Endothelial cell of umbilical vein (primary cell): ENCODE measurements at regions not wholly inside any gene's neighbourhood (a gene's known extent, or its start where the extent isn't known, plus 50 kb on each side); places are given as distances from the start of the nearest gene placed in this dataset.

ENCODE experiments used
- BruUV-seq: library from RNA; stranded (reverse); fragments of 400-500 nt; replicated peaks from 2 replicates; lab custom pipeline; 2021; lab: Mats Ljungman, UMichigan
- CTCF ChIA-PET: fragments of 300-600, 350-600 bp; sonication (Branson Sonifier 250); formaldehyde crosslinking; loops from one replicate; lab custom pipeline; 2021; ENCODE audit warnings: antibody characterized with exemption, inconsistent platforms; lab: Charles Lee
- POLR2A ChIA-PET: fragments of 300-600, 350-600 bp; sonication (Branson Sonifier 250); formaldehyde crosslinking; loops from one replicate; lab custom pipeline; 2021; ENCODE audit warnings: antibody characterized with exemption, inconsistent platforms; lab: Charles Lee
- DNase-seq: peaks from one replicate; pipeline ENCODE4 v3.0.0-alpha.2; 2011; ENCODE audit warnings: low read depth, low spot score
- FAIRE-seq: peaks from 2 replicates; lab custom pipeline; 2011; peaks lifted over from hg19 to GRCh38; lab: Jason Lieb, UNC
- H2AFZ ChIP-seq: 2 replicates; pipeline ENCODE4 v1.6.0; 2012; ENCODE audit warnings: low read depth, low read length, control low read depth, inconsistent platforms
- H3K27ac ChIP-seq: 2 replicates; pipeline ENCODE4 v1.5.1; 2011; ENCODE audit warnings: low read depth, mild to moderate bottlenecking, control low read depth, low read length, moderate library complexity; ENCODE audit not compliant: insufficient read depth
- H3K27me3 ChIP-seq, 2 experiments: 2 replicates each; pipeline versions ENCODE4 v1.6.0 to v1.6.1; 2011; ENCODE audit warnings: low read length in 2 of 2, mixed read lengths in 1 of 2; ENCODE audit not compliant: control insufficient read depth in 2 of 2, insufficient read depth in 2 of 2
- H3K36me3 ChIP-seq, 2 experiments: 2 replicates in 1 of 2; 3 replicates in 1 of 2; pipeline ENCODE4 v1.5.1; 2011; ENCODE audit warnings: low read length in 2 of 2, mild to moderate bottlenecking in 1 of 2, moderate library complexity in 1 of 2; ENCODE audit not compliant: control insufficient read depth in 2 of 2, insufficient read depth in 2 of 2; ENCODE audit errors: extremely low read depth in 1 of 2
- H3K4me1 ChIP-seq: 3 replicates; pipeline ENCODE4 v1.5.1; 2011; ENCODE audit warnings: mild to moderate bottlenecking, low read length; ENCODE audit not compliant: control insufficient read depth, insufficient read depth; ENCODE audit errors: extremely low read depth
- H3K4me2 ChIP-seq: 2 replicates; pipeline ENCODE4 v1.6.1; 2011; ENCODE audit warnings: low read length, control low read depth, mixed read lengths; ENCODE audit not compliant: insufficient read depth
- H3K4me3 ChIP-seq, 3 experiments: fragments of 200-600 bp in 1 of 3; sonication (generic), shearing (Covaris generic) in 1 of 3; replicated peaks in 1 of 3; 2 replicates each; pipeline ENCODE4 v1.5.1; 2011 to 2016; ENCODE audit warnings: control low read depth in 3 of 3, low read length in 3 of 3, mild to moderate bottlenecking in 2 of 3, inconsistent platforms in 1 of 3, low read depth in 1 of 3, moderate library complexity in 1 of 3; ENCODE audit not compliant: insufficient read depth in 1 of 3
- H3K79me2 ChIP-seq: 2 replicates; pipeline ENCODE4 v1.6.0; 2012; ENCODE audit warnings: low read length, inconsistent platforms; ENCODE audit not compliant: control insufficient read depth, insufficient read depth
- H3K9ac ChIP-seq: replicated peaks from 2 replicates; pipeline ENCODE3; 2011; ENCODE audit warnings: low read length, control low read depth; ENCODE audit not compliant: insufficient read depth; ENCODE audit errors: extremely low read depth
- H3K9me1 ChIP-seq: replicated peaks from 3 replicates; pipeline ENCODE4 v1.6.0; 2011; ENCODE audit warnings: mild to moderate bottlenecking, low read length; ENCODE audit not compliant: control insufficient read depth, insufficient read depth; ENCODE audit errors: extremely low read depth
- H3K9me3 ChIP-seq: replicated peaks from 2 replicates; pipeline ENCODE4 v1.5.1; 2012; ENCODE audit warnings: low read length, inconsistent platforms; ENCODE audit not compliant: control insufficient read depth, insufficient read depth
- H4K20me1 ChIP-seq: replicated peaks from 2 replicates; pipeline ENCODE3; 2011; ENCODE audit warnings: mild to moderate bottlenecking, low read length; ENCODE audit not compliant: control insufficient read depth, insufficient read depth; ENCODE audit errors: extremely low read depth
- EZH2 ChIP-seq: IDR thresholded peaks from 2 replicates; pipeline ENCODE4 v1.6.1; 2012; ENCODE audit warnings: borderline replicate concordance, low read depth, mild to moderate bottlenecking, moderate library complexity, low read length, inconsistent platforms; ENCODE audit not compliant: severe bottlenecking
- GATA2 ChIP-seq: IDR thresholded peaks from 2 replicates; pipeline ENCODE4 v1.7.0; 2011; ENCODE audit warnings: low read depth, mild to moderate bottlenecking, moderate library complexity, mixed read lengths, low read length; ENCODE audit not compliant: insufficient read length, insufficient read depth
- JUN ChIP-seq: IDR thresholded peaks from 2 replicates; pipeline ENCODE4 v1.6.1; 2011; ENCODE audit warnings: borderline replicate concordance, low read depth; ENCODE audit not compliant: insufficient read length, insufficient read depth
- MYC ChIP-seq: IDR thresholded peaks from one replicate; pipeline ENCODE4 v1.6.1; 2011; ENCODE audit warnings: mild to moderate bottlenecking, low read depth, low read length
- POLR2A ChIP-seq: IDR thresholded peaks from 2 replicates; pipeline ENCODE4 v1.6.1; 2012; ENCODE audit warnings: low read depth, mild to moderate bottlenecking, control low read depth, low read length
- POLR2AphosphoS5 ChIP-seq: IDR thresholded peaks from 2 replicates; pipeline ENCODE4 v1.6.1; 2012; ENCODE audit warnings: low read depth, mild to moderate bottlenecking, control low read depth, low read length, moderate library complexity; ENCODE audit not compliant: insufficient read depth
- dilution Hi-C: fragments of 300-500 bp; cut with MboI; formaldehyde crosslinking; loops from one replicate; pipeline ENCODE4 v1.15.0; 2019; ENCODE audit warnings: low sequenced_read_pairs; ENCODE audit not compliant: extremely low pct_ligation_motif_present
- intact Hi-C: fragments of 100-400 bp; cut with micrococcal nuclease; formaldehyde crosslinking; loops from one replicate; pipeline ENCODE4 v1.10.0; 2022
- TF ChIP-seq, protein P1 (sequence below): IDR thresholded peaks from 2 replicates; pipeline ENCODE4 v1.6.1; 2011; ENCODE audit not compliant: insufficient read depth, insufficient read length

DNA sequence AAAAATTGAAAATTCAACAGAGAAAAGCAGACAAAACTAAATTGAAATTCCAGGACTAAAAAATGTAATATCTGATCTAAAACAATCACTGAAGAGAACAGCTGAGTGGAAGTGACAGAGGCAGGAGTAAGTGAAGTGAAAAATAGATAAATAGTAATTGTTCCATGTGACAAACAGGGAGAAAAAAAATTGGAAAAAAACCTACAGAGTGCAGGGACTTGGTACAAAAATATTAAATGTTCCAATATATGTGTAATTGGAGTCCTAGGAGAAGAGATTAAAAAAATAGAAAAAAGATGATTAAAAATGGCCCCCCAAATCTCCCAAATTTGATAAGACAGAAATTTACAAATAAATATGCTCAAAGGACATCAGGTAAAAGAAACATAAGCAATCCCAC, 63.4 kb upstream of the NAMPT start:
- Histone ChIP-seq H3K4me1 (peaks cover 25% of the 10 kb centered on the region), H4K20me1 (no peaks in the 10 kb centered on the region), H3K4me2 (no peak overlapping the region), H3K9me3 (no peaks in the 10 kb centered on the region), H3K9me1 (no peaks in the 10 kb centered on the region), H3K36me3 (no peaks in the 10 kb centered on the region), H2AFZ (no peak overlapping the region), H3K4me3 (no peak overlapping the region), H3K9ac (no peak overlapping the region), H3K27ac (no peak overlapping the region), H3K27me3 (no peaks in the 10 kb centered on the region), H3K79me2 (no peaks in the 10 kb centered on the region)
- CTCF ChIA-PET = interaction anchor here (0.5 kb wide), 1 partner anchor 240 kb away, joined by 3 read pairs; no protein-coding TSS in a partner anchor
- BruUV-seq = no TSS peak
- POLR2A ChIA-PET = no interaction called here
- dilution Hi-C loops (no loop called here), intact Hi-C loops (no loop called here)
- DNase-seq (no peak), FAIRE-seq (no peak)
- TF ChIP-seq POLR2A (no peak), JUN (no peak), POLR2AphosphoS5 (no peak)

DNA sequence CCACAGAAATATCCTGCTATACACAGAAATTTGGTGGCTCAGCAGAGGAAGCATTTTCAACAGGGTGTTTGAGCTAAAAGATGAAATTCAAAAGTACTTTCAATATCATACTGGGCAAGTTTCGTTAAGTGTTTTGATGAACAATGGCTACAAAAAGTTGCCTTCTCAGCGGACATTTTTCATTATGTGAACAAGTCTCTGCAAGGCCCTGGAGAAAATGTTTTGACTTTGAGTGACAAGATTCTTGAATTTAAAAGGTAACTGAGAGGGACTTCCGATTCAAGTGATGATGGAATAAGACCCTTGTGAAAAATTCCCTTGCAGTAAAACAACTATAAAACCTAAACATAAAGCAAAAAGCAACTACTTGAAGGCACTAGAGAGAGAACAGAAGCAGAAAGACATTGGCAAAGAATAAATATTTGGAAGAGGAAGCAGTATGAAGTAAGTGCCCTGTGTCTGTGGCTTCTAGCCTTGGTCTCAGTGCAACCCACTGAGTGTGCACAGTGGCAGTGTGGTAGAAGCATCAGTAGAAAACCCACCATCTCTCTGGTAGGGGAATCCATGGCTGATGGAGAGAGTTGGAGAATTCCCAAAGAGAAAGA, 62.5 kb upstream of the NAMPT start:
- intact Hi-C loops = no loop called here
- TF ChIP-seq JUN = no peak
- no peak for TF ChIP-seq EZH2
- TF ChIP-seq GATA2 = no peak
- TF ChIP-seq MYC = no peak
- TF ChIP-seq, protein P1, sequence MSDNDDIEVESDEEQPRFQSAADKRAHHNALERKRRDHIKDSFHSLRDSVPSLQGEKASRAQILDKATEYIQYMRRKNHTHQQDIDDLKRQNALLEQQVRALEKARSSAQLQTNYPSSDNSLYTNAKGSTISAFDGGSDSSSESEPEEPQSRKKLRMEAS = no peak
- no peak for TF ChIP-seq POLR2AphosphoS5
- no peak for FAIRE-seq

More for the DNA sequence above, 62.5 kb upstream of the NAMPT start:
- H3K27me3 ChIP-seq = no peaks in the 10 kb centered on the region
- dilution Hi-C loops = no loop called here
- POLR2A ChIA-PET = no interaction called here
- no peak overlapping the region for H3K4me2 ChIP-seq
- no peak overlapping the region for H2AFZ ChIP-seq
- H3K9ac ChIP-seq = no peak overlapping the region
- H4K20me1 ChIP-seq = no peaks in the 10 kb centered on the region
- no peak overlapping the region for H3K4me3 ChIP-seq
- no peaks in the 10 kb centered on the region for H3K36me3 ChIP-seq
- no TSS peak for BruUV-seq
- H3K27ac ChIP-seq = no peak overlapping the region
- H3K9me1 ChIP-seq = no peaks in the 10 kb centered on the region
- CTCF ChIA-PET = interaction anchor here (1.0 to 2.4 kb wide), 2 partner anchors 68 to 196 kb away, joined by 3 to 7 read pairs; no protein-coding TSS in a partner anchor
- no peaks in the 10 kb centered on the region for H3K9me3 ChIP-seq
- H3K4me1 ChIP-seq = peaks cover 25% of the 10 kb centered on the region
- no peaks in the 10 kb centered on the region for H3K79me2 ChIP-seq
- no peak for DNase-seq
